ENCODE measurements at regions not wholly inside any gene's neighbourhood (a gene's known extent, or its start where the extent isn't known, plus 50 kb on each side); places are given as distances from the start of the nearest gene placed in this dataset.
"Not testable (repeated sequence)": the region's sequence is repeated elsewhere in the genome, so short reads cannot be mapped to it uniquely, and the experiment has no call there.

GRCh38 chr4:3630136-3630597, 97.9 kb upstream of the LRPAP1 start:
- intact Hi-C loops (cut with DNase I) = no loop called here
- 55 to 72% methylated on average over 6 to 8 of the region's 11 CpGs for whole genome bisulfite sequencing, 2 donors
- Histone ChIP-seq H3K4me1 (no peaks in the 10 kb centered on the region), H3K36me3 (no peaks in the 10 kb centered on the region), H3K27ac (no peak overlapping the region), H3K9me3 (no peaks in the 10 kb centered on the region), H3K4me3 (no peak overlapping the region), H3K27me3 (peaks cover 0 to 51% (median 0%) of the 10 kb centered on the region in 4 donors)
- no peak for DNase-seq
- no peak for TF ChIP-seq POLR2A (IDR thresholded peaks at IDR 0.05)
- no peak for TF ChIP-seq CTCF (IDR thresholded peaks at IDR 0.05)

- Histone ChIP-seq H3K9me3 (no peaks in the 10 kb centered on the region), H3K27me3 (peaks cover 0 to 56% (median 0%) of the 10 kb centered on the region in 4 donors), H3K36me3 (no peaks in the 10 kb centered on the region), H3K4me3 (no peak overlapping the region), H3K27ac (no peak overlapping the region), H3K4me1 (no peaks in the 10 kb centered on the region)
- WGBS, 2 donors = 70% methylated on average over 2 of the region's 12 CpGs; no CpG with 5 or more reads in 1 of the 2 donors
- intact Hi-C loops (cut with DNase I) = no loop called here
- TF ChIP-seq CTCF (IDR thresholded peaks at IDR 0.05) (no peak), POLR2A (IDR thresholded peaks at IDR 0.05) (no peak)
- DNase-seq = no peak
Observed at GRCh38 chr4:3629665-3630064, 97.4 kb upstream of the LRPAP1 start.

GRCh38 chr4:3629176-3629575, 97.0 kb upstream of the LRPAP1 start:
- intact Hi-C loops (cut with DNase I); H3K9me3 ChIP-seq; H3K27ac ChIP-seq; H3K36me3 ChIP-seq; H3K4me1 ChIP-seq; DNase-seq; H3K4me3 ChIP-seq: not testable (repeated sequence)
- peaks cover 0 to 61% (median 0%) of the 10 kb centered on the region in 4 donors for H3K27me3 ChIP-seq
- WGBS, 2 donors = 79 to 88% methylated on average over 5 to 6 of the region's 13 CpGs

GRCh38 chr4:3628868-3629175, 96.6 kb upstream of the LRPAP1 start:
- DNase-seq = no peak
- Histone ChIP-seq H3K4me3 (no peak overlapping the region), H3K27ac (no peak overlapping the region), H3K9me3 (no peaks in the 10 kb centered on the region), H3K27me3 (peaks cover 0 to 64% (median 0%) of the 10 kb centered on the region in 4 donors), H3K4me1 (no peaks in the 10 kb centered on the region), H3K36me3 (no peaks in the 10 kb centered on the region)
- WGBS, 2 donors = 84 to 86% methylated on average over 9 to 11 of the region's 11 CpGs
- intact Hi-C loops (cut with DNase I) = no loop called here
- TF ChIP-seq POLR2A (IDR thresholded peaks at IDR 0.05) = no peak
- TF ChIP-seq CTCF (IDR thresholded peaks at IDR 0.05) = no peak

- WGBS, 2 donors = 48 to 59% methylated on average over 13 to 14 of the region's 29 CpGs
- peaks cover 0 to 70% (median 0%) of the 10 kb centered on the region in 4 donors for H3K27me3 ChIP-seq
- H3K9me3 ChIP-seq; H3K4me1 ChIP-seq; DNase-seq; H3K36me3 ChIP-seq; H3K4me3 ChIP-seq; intact Hi-C loops (cut with DNase I); H3K27ac ChIP-seq: not testable (repeated sequence)
Observed at GRCh38 chr4:3627967-3628867, 96.0 kb upstream of the LRPAP1 start.

GRCh38 chr4:3627456-3627855, 95.2 kb upstream of the LRPAP1 start:
- H3K36me3 ChIP-seq; DNase-seq; H3K27ac ChIP-seq; H3K4me3 ChIP-seq; H3K9me3 ChIP-seq; intact Hi-C loops (cut with DNase I); H3K4me1 ChIP-seq: not testable (repeated sequence)
- 80 to 82% methylated on average over 7 of the region's 8 CpGs for WGBS, 2 donors
- peaks cover 0 to 78% (median 0%) of the 10 kb centered on the region in 4 donors for H3K27me3 ChIP-seq

GRCh38 chr4:3626131-3626884, 94.1 kb upstream of the LRPAP1 start:
- intact Hi-C loops (cut with DNase I); H3K36me3 ChIP-seq; H3K4me3 ChIP-seq; H3K9me3 ChIP-seq; DNase-seq; H3K4me1 ChIP-seq; H3K27ac ChIP-seq: not testable (repeated sequence)
- H3K27me3 ChIP-seq = peaks cover 0 to 79% (median 0%) of the 10 kb centered on the region in 4 donors
- WGBS, 2 donors = 62 to 70% methylated on average over 7 to 16 of the region's 24 CpGs

- H3K27ac ChIP-seq; intact Hi-C loops (cut with DNase I); H3K4me1 ChIP-seq; H3K9me3 ChIP-seq; DNase-seq; H3K36me3 ChIP-seq; H3K4me3 ChIP-seq: not testable (repeated sequence)
- 36 to 47% methylated on average over 6 to 8 of the region's 8 CpGs for whole genome bisulfite sequencing, 2 donors
- peaks cover 0 to 81% (median 0%) of the 10 kb centered on the region in 4 donors for H3K27me3 ChIP-seq
Observed at GRCh38 chr4:3625286-3625875, 93.2 kb upstream of the LRPAP1 start.

- intact Hi-C loops (cut with DNase I); H3K4me3 ChIP-seq; H3K9me3 ChIP-seq; H3K36me3 ChIP-seq; H3K27ac ChIP-seq; H3K4me1 ChIP-seq; DNase-seq: not testable (repeated sequence)
- H3K27me3 ChIP-seq = peaks cover 0 to 77% (median 0%) of the 10 kb centered on the region in 4 donors
- WGBS, 2 donors = 0 to 14% methylated on average over 1 to 6 of the region's 11 CpGs
Observed at GRCh38 chr4:3623809-3624329, 91.6 kb upstream of the LRPAP1 start.
